ENCODE measurements at regions not wholly inside any gene's neighbourhood (a gene's known extent, or its start where the extent isn't known, plus 50 kb on each side); places are given as distances from the start of the nearest gene placed in this dataset.

DNA sequence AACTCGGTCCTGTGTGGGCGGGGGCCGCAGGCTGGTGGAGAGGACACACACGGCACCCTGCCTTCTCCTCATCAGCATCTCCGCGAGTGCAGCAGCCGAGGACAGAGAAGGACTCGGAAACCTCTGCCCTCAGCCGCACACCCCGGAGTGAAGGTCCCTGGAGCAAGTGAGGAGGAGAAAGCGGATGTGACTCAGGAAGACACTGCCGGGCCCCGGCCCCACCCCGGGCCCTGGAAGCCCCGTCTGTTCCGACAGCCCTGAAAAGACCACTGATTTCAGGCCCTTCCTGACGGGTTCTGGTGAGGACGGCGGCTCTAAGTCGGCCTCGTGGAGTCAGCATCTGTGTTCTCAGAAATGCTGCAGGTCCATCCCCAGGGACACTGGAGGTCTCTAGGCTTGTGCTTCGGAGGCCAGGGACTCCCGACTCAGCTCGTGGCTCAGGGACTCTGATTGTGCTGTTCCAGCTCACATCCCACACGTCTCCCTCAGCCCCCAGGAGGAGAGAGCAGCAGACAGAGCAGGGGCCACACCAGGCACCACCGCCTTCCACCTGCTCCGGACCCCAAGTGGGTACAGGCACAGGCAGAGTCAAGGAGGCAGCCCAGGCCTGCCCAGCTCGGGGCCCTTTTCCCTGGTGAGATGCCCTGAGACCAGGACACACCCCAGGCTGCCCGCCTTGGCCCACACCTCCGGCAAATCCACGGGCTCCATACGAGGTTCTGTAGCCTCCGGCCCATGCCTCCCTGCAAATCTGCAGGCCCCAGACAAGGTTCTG is 134.5 kb upstream of the NKX1-1 start:
- TF ChIP-seq, protein P1, sequence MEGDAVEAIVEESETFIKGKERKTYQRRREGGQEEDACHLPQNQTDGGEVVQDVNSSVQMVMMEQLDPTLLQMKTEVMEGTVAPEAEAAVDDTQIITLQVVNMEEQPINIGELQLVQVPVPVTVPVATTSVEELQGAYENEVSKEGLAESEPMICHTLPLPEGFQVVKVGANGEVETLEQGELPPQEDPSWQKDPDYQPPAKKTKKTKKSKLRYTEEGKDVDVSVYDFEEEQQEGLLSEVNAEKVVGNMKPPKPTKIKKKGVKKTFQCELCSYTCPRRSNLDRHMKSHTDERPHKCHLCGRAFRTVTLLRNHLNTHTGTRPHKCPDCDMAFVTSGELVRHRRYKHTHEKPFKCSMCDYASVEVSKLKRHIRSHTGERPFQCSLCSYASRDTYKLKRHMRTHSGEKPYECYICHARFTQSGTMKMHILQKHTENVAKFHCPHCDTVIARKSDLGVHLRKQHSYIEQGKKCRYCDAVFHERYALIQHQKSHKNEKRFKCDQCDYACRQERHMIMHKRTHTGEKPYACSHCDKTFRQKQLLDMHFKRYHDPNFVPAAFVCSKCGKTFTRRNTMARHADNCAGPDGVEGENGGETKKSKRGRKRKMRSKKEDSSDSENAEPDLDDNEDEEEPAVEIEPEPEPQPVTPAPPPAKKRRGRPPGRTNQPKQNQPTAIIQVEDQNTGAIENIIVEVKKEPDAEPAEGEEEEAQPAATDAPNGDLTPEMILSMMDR (conservative IDR thresholded peaks at IDR 0.05), result no peak
- TF ChIP-seq ZFX (IDR thresholded peaks at IDR 0.05), result no peak

Measured in C4-2B (cell line).